Stimulated activated CD4-positive, alpha-beta T cell treated with anti-CD3 and anti-CD28 coated beads, Interleukin-2, amount 100 ng/mL, for 24 hours (primary cell): ENCODE measurements at regions not wholly inside any gene's neighbourhood (a gene's known extent, or its start where the extent isn't known, plus 50 kb on each side); places are given as distances from the start of the nearest gene placed in this dataset.
A peak's percentile ranks its signal among the peaks of the same experiment; 100 is the strongest.

Experiments used
- DNase-seq, 2 donors: peaks; one replicate each; pipeline ENCODE4 v3.0.0-alpha.2; 2020

DNA sequence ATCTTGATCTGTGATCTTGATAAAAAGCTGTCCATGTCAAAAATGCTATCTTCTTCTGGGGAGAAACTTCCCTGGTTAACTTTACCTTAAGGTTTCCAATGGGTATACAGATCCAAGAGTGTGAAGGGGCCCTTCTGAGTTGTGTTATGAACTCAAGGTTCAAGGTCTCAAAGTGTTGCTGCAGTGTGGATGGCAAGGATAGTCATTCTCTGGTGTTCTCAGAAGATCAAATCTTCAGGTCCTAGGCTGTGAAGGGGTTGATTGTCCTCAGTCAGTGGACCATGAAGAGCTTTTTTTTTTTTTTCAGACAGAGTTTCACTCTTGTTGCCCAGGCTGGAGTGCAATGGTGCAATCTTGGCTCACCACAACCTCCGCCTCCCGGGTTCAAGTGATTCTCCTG, 114.4 kb downstream of the SPTSSA start:
- DNase-seq, result no peak

DNA sequence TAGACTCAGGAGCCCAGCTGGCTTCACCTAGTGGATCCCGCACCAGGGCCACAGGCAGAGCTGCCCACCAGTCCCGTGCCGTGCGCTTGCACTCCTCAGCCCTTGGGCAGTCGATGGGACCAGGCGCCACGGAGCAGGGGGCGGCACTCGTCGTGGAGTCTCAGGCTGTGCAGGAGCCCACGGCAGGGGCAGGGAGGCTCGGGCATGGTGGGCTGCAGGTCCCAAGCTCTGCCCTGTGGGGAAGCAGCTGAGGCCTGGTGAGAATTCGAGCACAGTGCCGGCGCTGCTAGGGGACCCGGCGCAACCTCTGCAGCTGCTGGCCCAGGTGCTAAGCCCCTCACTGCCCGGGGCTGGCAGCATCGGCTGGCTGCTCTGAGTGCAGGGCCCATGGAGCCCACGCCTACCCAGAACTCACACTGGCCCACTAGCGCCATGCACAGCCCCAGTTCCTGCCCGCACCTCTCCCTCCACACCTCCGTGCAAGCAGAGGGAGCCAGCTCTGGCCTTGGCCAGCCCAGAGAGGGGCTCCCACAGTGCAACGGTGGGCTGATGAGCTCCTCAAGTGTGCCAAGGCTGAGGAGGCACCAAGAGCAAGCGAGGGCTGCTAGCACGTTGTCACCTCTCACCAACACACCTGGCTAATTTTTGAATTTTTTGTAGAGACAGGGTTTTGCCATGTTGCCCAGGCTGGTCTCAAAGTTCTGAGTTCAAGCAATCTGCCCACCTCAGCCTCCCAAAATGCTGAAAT, 116.1 kb downstream of the SPTSSA start:
- no peak for DNase-seq

DNA sequence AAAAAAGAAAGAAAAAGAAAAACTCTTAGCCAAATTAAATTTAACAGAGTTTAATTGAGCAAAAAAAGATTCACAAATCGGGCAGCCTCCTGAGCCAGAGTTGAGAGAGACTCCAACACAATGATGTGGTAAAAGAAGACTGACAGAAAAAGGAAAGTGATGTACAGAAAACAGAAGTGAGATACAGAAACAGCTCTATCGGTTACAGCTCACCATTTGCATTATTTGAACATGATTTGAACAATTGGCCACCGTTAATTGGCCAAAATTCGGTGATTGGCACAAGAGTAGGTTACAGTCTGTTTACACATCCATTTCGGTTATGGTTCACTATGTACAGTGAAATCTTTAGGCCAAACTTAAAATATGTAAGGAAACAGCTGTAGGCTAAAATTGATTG, 117.7 kb downstream of the SPTSSA start:
- no peak for DNase-seq

DNA sequence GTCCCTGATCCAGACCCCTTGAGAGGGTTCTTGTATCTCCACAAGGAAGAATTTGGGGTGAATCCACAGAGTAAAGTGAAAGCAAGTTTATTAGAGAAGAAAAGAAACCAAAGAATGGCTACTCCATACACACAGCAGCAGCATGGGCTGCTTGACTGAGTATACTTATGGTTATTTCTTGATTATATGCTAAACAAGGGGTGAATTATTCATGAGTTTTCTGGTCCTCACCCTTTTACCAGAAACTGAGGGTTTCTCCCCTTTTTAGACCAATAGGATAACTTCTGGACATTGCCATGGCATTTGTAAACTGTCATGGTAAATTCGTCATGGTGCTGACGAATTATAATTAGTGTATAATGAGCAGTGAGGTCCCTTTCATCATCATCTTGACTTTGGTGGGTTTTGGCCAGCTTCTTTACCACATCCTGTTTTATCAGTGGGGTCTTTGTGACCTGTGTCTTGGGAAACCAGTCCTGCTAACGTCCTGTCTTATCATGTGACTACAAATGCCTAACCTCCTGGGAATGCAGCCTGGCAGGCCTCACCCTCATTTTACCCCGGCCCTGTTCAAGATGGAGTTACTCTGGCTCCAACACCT, 121.9 kb downstream of the SPTSSA start:
- no peak for DNase-seq

DNA sequence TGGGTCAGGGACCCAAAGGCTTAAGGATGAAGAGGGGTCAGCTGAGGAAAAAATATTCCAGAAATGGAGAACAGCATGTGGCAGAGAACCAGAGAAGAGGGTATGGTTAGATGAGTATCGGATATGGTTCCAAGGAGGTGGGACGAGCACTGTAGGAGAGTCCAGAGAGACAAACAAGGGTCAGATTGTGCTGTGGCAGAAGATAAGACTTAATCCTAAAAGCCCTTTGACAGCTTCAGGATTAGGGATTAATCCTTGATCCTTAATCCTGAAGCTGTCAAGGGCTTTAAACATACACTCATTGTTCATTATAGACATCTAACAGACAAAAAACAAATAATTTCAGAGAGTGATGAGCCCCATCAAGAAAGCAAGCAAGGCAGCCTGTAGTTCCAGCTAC, 124.0 kb downstream of the SPTSSA start:
- no peak for DNase-seq

DNA sequence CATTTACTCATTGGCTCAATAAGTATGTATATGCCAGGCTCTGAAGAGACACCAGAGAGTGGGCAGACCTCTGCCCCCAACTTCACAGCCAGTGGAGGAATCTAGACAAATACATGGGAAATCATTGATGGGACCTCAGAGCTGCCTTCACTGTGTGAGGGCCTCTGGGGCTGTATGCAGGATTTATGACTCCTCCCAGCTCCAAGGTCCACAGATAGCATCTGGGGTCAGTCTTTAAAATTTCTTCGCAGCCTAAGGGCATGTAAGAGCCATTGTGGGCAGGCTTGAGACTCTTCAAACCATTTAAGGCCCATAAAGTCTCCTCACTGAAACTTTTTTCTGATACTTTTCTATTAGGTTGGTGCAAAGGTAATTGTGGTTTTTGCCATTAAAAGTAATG, 125.5 kb downstream of the SPTSSA start:
- no peak for DNase-seq

DNA sequence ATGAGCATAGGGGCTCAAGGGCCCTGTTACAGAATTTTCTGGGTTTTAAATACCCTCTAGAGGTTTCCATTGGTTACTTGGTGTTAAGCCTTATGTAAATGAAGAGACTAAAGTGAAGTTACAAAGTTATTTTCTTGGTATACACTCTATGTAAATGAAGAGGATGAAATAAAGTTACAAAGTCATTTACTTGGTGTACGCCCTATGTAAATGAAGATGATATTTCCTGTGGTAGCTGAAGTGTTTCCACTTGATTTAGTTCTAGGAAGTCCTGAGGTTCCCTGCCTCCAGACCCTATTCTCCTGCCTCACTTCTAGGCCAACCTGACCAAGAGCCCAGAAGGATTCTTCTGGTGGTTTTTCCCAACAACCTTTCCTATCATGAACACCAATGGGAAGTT, 126.1 kb downstream of the SPTSSA start:
- no peak for DNase-seq

DNA sequence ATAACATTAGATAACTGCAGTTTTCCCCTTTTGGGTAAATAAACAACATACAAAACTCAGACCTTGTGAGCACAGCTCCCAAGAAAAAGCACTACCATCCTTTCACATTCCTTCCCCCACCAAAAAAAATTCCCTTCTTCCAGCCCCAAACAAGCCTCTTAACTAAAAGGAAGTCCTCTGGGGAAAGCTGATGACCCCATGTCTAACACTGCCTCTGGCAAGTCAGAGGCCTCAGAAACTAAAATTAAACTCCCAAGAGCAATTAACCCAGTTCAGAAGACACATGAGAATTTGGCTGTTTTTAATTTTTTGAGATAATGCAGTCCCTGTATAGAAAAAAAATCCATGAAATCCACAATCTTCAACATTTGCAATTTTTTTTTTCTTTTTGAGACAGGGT, 127.7 kb downstream of the SPTSSA start:
- no peak for DNase-seq

DNA sequence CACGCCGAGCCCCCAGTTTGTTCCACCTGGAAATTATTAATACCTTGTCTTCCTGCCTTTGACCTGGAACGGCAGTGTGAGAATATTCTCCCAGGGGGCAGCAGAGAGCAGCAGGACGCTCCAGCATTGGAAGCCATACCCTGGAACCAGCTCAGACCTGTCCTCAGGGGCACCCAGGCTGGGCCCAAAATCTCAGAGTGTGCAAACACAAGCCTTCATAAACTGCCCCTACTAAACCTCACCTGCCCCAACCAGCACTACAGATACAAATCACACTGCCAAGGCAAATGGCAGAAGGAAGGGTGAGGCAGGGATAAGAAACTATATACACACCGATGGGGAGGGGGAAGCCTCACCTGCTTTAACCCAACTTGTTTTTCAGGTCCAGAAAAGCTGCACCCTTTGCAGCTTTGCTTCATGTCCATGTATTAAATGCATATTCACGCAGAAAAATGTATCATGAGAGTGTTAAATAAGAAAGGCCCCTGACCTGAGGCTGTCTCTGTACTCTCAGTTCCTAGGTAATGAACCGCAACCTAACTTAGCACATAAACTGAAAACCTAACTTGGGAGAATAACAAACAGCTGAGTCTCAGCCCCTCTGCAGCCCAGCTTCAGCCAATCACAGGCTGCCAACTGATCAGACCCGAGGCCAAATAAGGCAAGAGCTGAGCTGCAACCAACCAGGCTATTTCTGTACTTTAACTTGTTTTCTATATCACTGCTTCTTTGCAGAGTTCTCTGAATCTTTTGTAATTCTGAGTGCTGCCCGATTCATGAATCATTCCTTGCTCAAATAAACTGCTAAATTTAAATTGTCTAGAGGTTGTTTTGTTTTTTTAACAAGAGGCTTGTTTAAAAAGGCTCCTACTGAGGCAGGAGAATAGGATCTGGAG, 130.1 kb downstream of the SPTSSA start:
- DNase-seq, result peak; percentile 67 to 70

DNA sequence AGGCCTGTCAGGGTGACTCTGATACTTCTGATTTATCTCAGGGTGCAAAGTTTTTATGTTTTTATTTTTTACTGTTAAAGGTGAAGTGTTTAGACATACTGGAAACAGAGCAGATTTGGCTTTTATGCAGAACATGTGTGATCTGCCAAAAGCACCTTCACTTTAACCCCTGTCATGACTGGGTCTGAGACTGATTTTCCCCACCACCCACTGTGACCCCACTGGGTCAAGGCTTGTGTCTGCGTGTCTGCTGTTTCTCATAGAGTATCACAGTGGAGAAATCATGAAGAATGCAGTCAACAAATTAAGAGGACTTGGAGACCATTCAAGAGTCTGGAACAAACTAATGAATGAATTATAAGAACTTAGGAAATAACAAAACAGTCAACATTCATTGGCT, 131.2 kb downstream of the SPTSSA start:
- DNase-seq, result no peak

DNA sequence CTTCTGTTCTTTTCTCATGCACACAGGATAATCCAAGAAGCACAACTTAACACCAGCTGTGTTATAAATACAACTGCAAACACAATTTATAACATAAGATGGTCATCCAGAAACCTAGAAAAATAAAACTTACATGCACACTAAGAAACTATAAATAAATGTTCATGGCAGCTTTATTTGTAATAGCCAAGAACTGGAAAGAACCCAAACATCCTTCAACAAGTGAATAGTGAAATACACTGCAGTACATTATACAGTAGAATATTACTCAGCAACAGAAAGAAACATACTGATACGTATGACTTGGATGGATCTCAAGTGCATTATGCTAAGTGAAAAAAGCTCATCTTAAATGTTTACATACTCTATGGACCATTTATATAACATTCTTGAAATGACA, 132.7 kb downstream of the SPTSSA start:
- DNase-seq, result no peak

DNA sequence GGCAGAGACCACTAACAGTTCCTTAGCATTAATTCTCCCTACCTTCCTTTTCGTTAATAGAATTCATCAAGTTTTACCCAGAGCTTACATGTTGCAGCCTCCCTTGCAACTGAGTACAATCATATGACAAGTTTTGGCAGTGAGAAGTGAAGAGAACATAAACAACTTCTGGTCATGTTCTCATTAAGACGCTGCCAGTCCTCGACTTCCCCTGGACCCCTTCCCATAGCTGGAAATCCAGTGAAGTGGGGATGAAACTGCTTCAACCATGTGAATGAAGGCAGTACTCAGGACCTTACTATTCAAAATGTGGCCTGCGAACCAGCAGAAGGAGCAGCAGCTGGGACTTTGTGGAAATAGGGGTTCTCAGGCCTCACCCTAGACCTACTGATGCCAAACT, 133.9 kb downstream of the SPTSSA start:
- no peak for DNase-seq

DNA sequence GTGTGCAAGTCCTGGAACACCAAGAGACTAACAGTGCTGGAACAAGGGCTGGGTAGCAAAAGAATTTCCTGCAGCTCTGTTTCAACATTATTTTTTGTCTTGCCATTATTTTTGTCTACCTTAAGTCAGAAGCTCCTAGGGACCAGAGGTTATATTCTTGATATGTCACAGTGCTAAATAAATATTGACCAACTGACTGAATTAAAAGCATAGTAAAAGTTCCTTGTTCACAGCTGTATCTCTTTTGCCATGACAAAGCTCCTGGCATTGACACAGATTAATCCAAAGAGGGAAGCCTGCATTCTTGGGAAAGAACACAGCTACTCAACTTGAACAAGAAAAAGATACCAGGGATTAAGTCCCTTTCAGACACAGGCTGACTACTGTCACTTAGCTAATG, 136.5 kb downstream of the SPTSSA start:
- no peak for DNase-seq

DNA sequence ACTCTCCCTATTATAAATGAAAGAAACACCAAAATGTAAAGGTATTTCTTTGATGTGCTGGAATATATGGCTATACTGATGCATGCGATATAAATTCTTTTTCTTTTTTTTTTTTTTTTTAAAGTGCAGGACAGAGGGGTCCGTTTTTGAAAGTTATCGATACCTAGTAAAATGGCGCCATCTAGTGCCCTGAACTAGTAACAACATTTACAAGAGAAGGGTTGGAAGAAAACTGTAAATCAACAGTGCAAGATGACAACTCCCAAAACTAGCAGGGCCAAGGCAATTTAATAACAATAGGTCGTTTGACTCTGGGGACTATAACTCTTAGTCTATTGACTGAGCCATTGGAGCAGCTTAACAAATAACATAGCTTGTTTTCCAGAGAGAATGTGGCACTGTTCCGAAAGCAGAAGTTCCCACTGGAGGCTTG, 137.7 kb downstream of the SPTSSA start:
- DNase-seq, result no peak

DNA sequence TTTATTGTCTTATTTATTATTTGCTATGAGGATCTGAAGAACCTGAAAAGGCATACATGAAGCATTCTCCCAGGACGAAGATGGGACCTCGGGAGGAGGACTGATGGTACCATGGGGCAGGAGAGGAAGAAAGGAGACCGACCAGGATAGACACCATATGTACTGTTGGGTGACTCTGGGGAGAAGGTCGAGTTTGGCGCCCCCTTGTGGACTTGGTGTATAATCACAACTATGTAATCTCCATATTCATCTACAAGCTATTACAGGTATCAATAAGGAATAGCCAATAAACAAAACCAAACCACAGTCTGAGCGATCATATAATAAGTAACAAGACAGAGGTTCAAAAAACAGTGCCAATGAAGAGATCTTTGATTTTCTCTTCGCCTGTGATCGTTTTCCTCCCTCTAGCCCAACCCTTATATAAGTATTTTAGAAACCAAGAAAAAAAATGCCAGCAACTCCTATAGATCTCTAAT, 139.1 kb downstream of the SPTSSA start:
- peak; percentile 79 to 83 for DNase-seq

DNA sequence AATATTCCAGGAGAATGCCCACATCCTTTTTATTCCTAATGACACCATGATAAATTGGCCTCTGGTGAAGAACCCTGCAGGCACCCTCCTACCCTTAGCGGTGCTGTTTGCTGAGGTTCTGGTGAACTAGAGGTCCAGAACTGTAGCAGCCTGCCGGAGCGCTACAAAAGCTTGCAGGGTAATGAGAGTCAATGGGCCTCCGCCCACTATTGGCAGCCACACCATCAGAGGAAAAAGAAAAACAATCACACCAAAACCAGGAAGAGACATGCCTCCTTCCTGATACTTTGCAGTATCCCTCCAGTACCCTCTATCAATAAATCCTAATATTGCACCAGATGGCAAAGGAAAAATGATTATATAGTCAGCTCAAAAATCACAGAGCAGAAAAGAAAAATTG, 142.9 kb downstream of the SPTSSA start:
- no peak for DNase-seq

DNA sequence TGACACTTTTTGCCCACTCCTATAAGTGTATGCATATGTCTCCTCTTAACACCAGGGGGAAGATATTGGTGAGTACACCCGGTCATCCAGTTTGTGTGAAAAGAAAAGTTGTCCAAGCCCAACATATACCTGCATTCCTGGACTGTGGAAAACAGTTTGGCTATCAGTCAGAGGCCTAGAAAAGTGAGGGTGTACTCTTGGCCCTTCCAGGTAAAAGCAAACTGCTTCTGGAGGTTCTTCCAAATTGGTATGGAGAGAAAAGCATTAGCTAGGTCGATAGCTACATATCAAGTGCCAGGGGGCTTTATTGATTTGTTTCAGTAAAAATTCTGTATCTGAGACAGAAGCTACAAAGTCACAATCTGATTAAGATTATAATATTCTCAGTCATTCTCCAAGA, 144.0 kb downstream of the SPTSSA start:
- DNase-seq, result no peak

DNA sequence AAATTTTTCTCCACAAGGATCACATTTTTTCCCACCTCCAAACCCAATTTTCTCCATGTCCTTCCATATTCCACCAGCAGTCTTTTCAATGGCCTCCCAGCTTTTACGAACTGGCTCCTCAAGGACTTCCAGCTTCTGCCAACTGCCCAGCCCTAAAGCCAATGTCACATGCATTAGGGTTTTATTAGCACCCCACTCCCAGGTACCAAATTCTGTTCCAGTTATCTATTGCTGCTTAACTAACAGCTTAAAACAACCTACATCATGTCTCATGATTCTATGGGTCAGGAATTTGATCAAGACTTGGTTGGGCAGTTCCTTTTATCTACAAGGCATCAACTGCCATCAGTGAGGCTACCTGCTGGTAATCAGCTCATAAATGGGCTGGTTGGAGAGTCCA, 151.3 kb downstream of the SPTSSA start:
- no peak for DNase-seq

DNA sequence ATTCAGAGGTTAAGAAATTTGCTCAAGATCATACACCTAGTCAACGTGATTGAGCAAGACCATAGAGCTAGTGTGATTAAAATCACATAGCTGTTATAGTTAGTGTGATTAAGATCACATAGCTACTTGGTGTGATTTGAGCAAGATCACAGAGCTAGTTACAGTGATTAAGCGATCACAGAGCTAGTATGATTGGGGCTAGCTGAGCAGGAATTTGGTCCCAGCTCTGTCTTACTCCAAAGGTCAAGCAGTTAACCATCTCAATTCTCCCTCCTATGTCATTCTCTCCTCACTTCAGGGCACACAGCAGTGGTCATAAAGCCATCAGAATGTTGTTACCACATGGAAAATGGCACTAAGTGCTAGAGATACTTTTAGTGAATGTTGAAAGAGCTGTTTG, 158.2 kb downstream of the SPTSSA start:
- no peak for DNase-seq

DNA sequence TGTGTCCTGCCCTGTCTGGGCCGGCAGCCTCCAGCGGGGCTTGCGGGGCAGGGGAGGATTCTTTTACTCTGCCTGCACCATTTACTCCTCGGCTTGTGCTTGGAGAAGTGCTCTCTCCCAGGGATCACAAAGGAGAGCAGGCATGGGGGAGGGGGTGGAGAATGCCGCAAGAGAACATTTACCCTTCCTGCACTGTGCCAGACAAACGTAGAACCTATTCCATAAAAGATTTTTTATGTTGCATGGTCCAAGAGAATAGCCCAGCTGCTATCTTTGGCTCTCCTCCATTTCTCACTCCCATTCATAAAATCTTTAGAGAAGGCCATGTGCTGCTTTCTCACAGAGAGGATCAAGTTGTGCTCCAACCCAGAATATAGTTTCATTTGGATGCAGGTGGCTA, 159.4 kb downstream of the SPTSSA start:
- DNase-seq, result no peak

DNA sequence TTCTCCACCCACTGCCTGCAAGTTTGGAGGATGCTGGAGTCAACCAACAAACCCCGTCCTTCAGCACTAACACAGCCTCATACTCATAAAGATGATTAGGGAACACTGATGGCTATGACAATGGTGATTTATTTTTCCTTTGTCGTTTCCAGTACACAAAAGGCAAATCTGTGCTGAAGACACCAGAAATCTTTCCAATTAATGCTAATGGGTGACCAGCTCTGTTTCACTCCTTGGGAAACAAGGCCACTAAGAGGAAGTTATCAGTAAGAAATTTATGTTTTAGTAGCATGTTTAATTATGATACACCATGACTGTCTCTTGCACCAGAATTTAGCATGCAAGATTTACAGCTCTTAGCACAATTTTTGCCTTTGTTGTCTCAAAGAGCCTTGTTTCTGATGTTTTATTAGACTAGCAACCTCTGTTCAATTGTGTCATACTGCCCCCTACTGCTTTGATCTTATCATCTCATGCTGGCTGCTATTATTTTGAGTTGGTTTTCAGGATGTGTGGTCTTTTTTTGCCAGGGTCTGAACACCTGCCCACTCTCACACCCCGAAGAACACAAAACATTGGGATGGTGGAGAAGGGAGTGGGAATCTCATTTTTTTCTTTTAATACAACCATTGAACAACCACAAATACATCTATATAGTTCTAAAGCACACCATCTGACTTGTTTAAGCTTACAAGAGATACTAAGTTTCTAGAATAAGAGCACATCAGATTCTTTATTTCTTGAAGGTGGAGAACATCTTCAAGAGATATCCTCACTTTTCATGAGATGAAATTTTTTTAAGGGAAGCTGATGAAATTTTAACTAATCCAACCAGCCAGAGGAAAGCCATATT, 160.9 kb downstream of the SPTSSA start:
- no peak for DNase-seq

DNA sequence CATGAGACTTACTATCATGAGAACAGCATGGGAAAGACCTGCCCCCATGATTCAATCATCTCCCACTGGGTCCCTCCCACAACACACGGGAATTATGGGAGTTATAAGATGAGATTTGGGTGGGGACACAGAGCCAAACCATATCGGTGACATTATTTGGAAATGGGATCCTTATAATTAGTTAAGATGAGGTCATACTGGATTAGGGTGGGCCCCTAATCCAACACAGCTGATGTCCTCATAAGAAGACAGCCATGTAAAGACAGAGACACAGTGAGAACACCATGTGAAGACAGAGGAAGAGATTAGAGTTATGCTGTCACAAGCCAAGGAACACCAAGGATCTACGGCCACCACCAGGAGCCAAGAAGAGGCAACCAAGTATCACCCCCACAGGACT, 161.7 kb downstream of the SPTSSA start:
- DNase-seq, result no peak

DNA sequence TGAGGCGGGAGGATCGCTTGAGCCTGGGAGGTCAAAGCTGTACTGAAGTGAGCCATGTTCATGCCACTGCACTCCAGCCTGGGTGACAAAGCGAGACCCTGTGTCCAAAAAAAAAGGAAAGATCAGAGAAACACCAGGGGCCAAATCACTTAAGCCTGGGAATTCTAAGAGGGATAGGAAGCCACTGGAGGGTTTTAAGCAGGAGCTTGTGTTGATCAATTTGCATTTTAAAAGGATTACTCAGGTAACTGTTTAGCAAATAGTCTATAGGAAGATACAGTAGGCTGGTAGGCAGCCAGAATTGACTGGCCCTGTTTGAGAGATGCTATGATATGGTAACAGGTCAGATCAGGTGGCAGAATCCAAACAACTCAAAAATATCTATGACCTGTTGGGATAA, 162.7 kb downstream of the SPTSSA start:
- no peak for DNase-seq
